ENCODE measurements at regions not wholly inside any gene's neighbourhood (a gene's known extent, or its start where the extent isn't known, plus 50 kb on each side); places are given as distances from the start of the nearest gene placed in this dataset.
"Not testable (repeated sequence)": the region's sequence is repeated elsewhere in the genome, so short reads cannot be mapped to it uniquely, and the experiment has no call there.

- no peak for DNase-seq (ENCODE audit: low read depth, low spot score)
- H3K9me3 ChIP-seq (ENCODE audit: insufficient read depth, low read length), result no peaks in the 10 kb centered on the region
- H3K4me1 ChIP-seq (ENCODE audit: insufficient read depth, insufficient read length), result no peaks in the 10 kb centered on the region
- H3K9ac ChIP-seq (ENCODE audit: insufficient read length, low read depth), result no peak overlapping the region
- no peak overlapping the region for H3K4me3 ChIP-seq (ENCODE audit: insufficient read length, low read depth)
- no peaks in the 10 kb centered on the region for H3K36me3 ChIP-seq (ENCODE audit: insufficient read depth, insufficient read length, low read length)
- TF ChIP-seq ZNF274 (IDR thresholded peaks at IDR 0.05; ENCODE audit: low read depth, low read length) (no peak), SUZ12 (IDR thresholded peaks at IDR 0.05; ENCODE audit: extremely low read depth, insufficient read depth, insufficient read length) (no peak), YY1 (IDR thresholded peaks at IDR 0.05; ENCODE audit: insufficient read depth, insufficient read length) (no peak)
- H3K27me3 ChIP-seq (ENCODE audit: insufficient read depth, insufficient read length), result no peaks in the 10 kb centered on the region
Measured at GRCh38 chr7:13024121-13024674, 336.8 kb downstream of the ARL4A start.

- not testable (repeated sequence) for H3K4me1 ChIP-seq (ENCODE audit: insufficient read depth, insufficient read length); H3K4me3 ChIP-seq (ENCODE audit: insufficient read length, low read depth); H3K36me3 ChIP-seq (ENCODE audit: insufficient read depth, insufficient read length, low read length); H3K9me3 ChIP-seq (ENCODE audit: insufficient read depth, low read length); H3K27me3 ChIP-seq (ENCODE audit: insufficient read depth, insufficient read length); H3K9ac ChIP-seq (ENCODE audit: insufficient read length, low read depth); DNase-seq (ENCODE audit: low read depth, low spot score)
Measured at GRCh38 chr7:13025043-13025442, 337.6 kb downstream of the ARL4A start.

GRCh38 chr7:13027321-13027720, 339.9 kb downstream of the ARL4A start:
- H3K9me3 ChIP-seq (ENCODE audit: insufficient read depth, low read length), result no peaks in the 10 kb centered on the region
- no peaks in the 10 kb centered on the region for H3K27me3 ChIP-seq (ENCODE audit: insufficient read depth, insufficient read length)
- no peaks in the 10 kb centered on the region for H3K36me3 ChIP-seq (ENCODE audit: insufficient read depth, insufficient read length, low read length)
- H3K4me3 ChIP-seq (ENCODE audit: insufficient read length, low read depth), result no peak overlapping the region
- no peak overlapping the region for H3K9ac ChIP-seq (ENCODE audit: insufficient read length, low read depth)
- H3K4me1 ChIP-seq (ENCODE audit: insufficient read depth, insufficient read length), result no peaks in the 10 kb centered on the region
- TF ChIP-seq SUZ12 (IDR thresholded peaks at IDR 0.05; ENCODE audit: extremely low read depth, insufficient read depth, insufficient read length) (no peak), ZNF274 (IDR thresholded peaks at IDR 0.05; ENCODE audit: low read depth, low read length) (no peak), YY1 (IDR thresholded peaks at IDR 0.05; ENCODE audit: insufficient read depth, insufficient read length) (no peak)
- DNase-seq (ENCODE audit: low read depth, low spot score), result no peak

GRCh38 chr7:13028036-13028824, 340.8 kb downstream of the ARL4A start:
- no peak for DNase-seq (ENCODE audit: low read depth, low spot score)
- Histone ChIP-seq H3K4me1 (ENCODE audit: insufficient read depth, insufficient read length) (no peaks in the 10 kb centered on the region), H3K9me3 (ENCODE audit: insufficient read depth, low read length) (no peaks in the 10 kb centered on the region), H3K36me3 (ENCODE audit: insufficient read depth, insufficient read length, low read length) (no peaks in the 10 kb centered on the region), H3K9ac (ENCODE audit: insufficient read length, low read depth) (no peak overlapping the region), H3K4me3 (ENCODE audit: insufficient read length, low read depth) (no peak overlapping the region), H3K27me3 (ENCODE audit: insufficient read depth, insufficient read length) (no peaks in the 10 kb centered on the region)
- TF ChIP-seq YY1 (IDR thresholded peaks at IDR 0.05; ENCODE audit: insufficient read depth, insufficient read length), result no peak
- TF ChIP-seq SUZ12 (IDR thresholded peaks at IDR 0.05; ENCODE audit: extremely low read depth, insufficient read depth, insufficient read length), result no peak
- no peak for TF ChIP-seq ZNF274 (IDR thresholded peaks at IDR 0.05; ENCODE audit: low read depth, low read length)

- DNase-seq (ENCODE audit: low read depth, low spot score), result no peak
- no peaks in the 10 kb centered on the region for H3K27me3 ChIP-seq (ENCODE audit: insufficient read depth, insufficient read length)
- TF ChIP-seq SUZ12 (IDR thresholded peaks at IDR 0.05; ENCODE audit: extremely low read depth, insufficient read depth, insufficient read length), result no peak
- H3K36me3 ChIP-seq (ENCODE audit: insufficient read depth, insufficient read length, low read length), result no peaks in the 10 kb centered on the region
- no peak overlapping the region for H3K9ac ChIP-seq (ENCODE audit: insufficient read length, low read depth)
- no peak overlapping the region for H3K4me3 ChIP-seq (ENCODE audit: insufficient read length, low read depth)
- no peaks in the 10 kb centered on the region for H3K4me1 ChIP-seq (ENCODE audit: insufficient read depth, insufficient read length)
- H3K9me3 ChIP-seq (ENCODE audit: insufficient read depth, low read length), result no peaks in the 10 kb centered on the region
Measured at GRCh38 chr7:13028825-13029099, 341.3 kb downstream of the ARL4A start.

- H3K4me3 ChIP-seq (ENCODE audit: insufficient read length, low read depth), result no peak overlapping the region
- no peaks in the 10 kb centered on the region for H3K4me1 ChIP-seq (ENCODE audit: insufficient read depth, insufficient read length)
- H3K27me3 ChIP-seq (ENCODE audit: insufficient read depth, insufficient read length), result no peaks in the 10 kb centered on the region
- no peaks in the 10 kb centered on the region for H3K36me3 ChIP-seq (ENCODE audit: insufficient read depth, insufficient read length, low read length)
- no peak overlapping the region for H3K9ac ChIP-seq (ENCODE audit: insufficient read length, low read depth)
- H3K9me3 ChIP-seq (ENCODE audit: insufficient read depth, low read length), result no peaks in the 10 kb centered on the region
- TF ChIP-seq SUZ12 (IDR thresholded peaks at IDR 0.05; ENCODE audit: extremely low read depth, insufficient read depth, insufficient read length) (no peak), YY1 (IDR thresholded peaks at IDR 0.05; ENCODE audit: insufficient read depth, insufficient read length) (no peak), ZNF274 (IDR thresholded peaks at IDR 0.05; ENCODE audit: low read depth, low read length) (no peak)
- no peak for DNase-seq (ENCODE audit: low read depth, low spot score)
Measured at GRCh38 chr7:13031468-13031867, 344.0 kb downstream of the ARL4A start.

GRCh38 chr7:13032084-13032483, 344.7 kb downstream of the ARL4A start:
- no peak overlapping the region for H3K4me3 ChIP-seq (ENCODE audit: insufficient read length, low read depth)

More at GRCh38 chr7:13032084-13032483, 344.7 kb downstream of the ARL4A start:
- no peaks in the 10 kb centered on the region for H3K36me3 ChIP-seq (ENCODE audit: insufficient read depth, insufficient read length, low read length)
- H3K27me3 ChIP-seq (ENCODE audit: insufficient read depth, insufficient read length), result no peaks in the 10 kb centered on the region
- DNase-seq (ENCODE audit: low read depth, low spot score), result no peak
- H3K9me3 ChIP-seq (ENCODE audit: insufficient read depth, low read length), result no peaks in the 10 kb centered on the region
- no peak for TF ChIP-seq ZNF274 (IDR thresholded peaks at IDR 0.05; ENCODE audit: low read depth, low read length)
- no peak for TF ChIP-seq SUZ12 (IDR thresholded peaks at IDR 0.05; ENCODE audit: extremely low read depth, insufficient read depth, insufficient read length)
- no peak for TF ChIP-seq YY1 (IDR thresholded peaks at IDR 0.05; ENCODE audit: insufficient read depth, insufficient read length)
- H3K9ac ChIP-seq (ENCODE audit: insufficient read length, low read depth), result no peak overlapping the region
- H3K4me1 ChIP-seq (ENCODE audit: insufficient read depth, insufficient read length), result no peaks in the 10 kb centered on the region
